Neural progenitor cell (in vitro differentiated cells): ENCODE measurements at regions not wholly inside any gene's neighbourhood (a gene's known extent, or its start where the extent isn't known, plus 50 kb on each side); places are given as distances from the start of the nearest gene placed in this dataset.

ENCODE experiments used
- CTCF ChIP-seq: fragments of 200-600 bp; sonication (generic); IDR thresholded peaks from 2 replicates; pipeline ENCODE4 v1.5.1; 2017; ENCODE audit warnings: antibody characterized with exemption, mild to moderate bottlenecking
- EZH2 ChIP-seq: fragments of 200-600 bp; sonication (generic); IDR thresholded peaks from 2 replicates; pipeline ENCODE4 v1.6.1; 2017; ENCODE audit warnings: antibody characterized with exemption, mild to moderate bottlenecking, moderate library complexity

- TF ChIP-seq EZH2 (no peak), CTCF (no peak)
Measured at GRCh38 chr11:32030875-32031503, 59.9 kb upstream of the RCN1 start.
